Activated T-cell treated with anti-CD3 and anti-CD28 coated beads, Interleukin-2, amount 50 U/mL, for 72 hours (primary cell): ENCODE measurements at regions not wholly inside any gene's neighbourhood (a gene's known extent, or its start where the extent isn't known, plus 50 kb on each side); places are given as distances from the start of the nearest gene placed in this dataset.

Experiments
- ATAC-seq, 2 donors: fragments of 150-1000 bp; cut with Tn5 transposase; replicated peaks in 1 of 2; 2 replicates each; pipeline ENCODE4 v1.10.0; 2021; ENCODE audit warnings: moderate library complexity in 2 of 2, mild to moderate bottlenecking in 1 of 2
- DNase-seq, 2 donors: peaks; one replicate each; pipeline ENCODE4 v3.0.0; 2021 to 2022; ENCODE audit warnings: mixed read lengths in 1 of 2
- H3K27ac Mint-ChIP-seq: one replicate; pipeline ENCODE4 v1.8.0; 2022; ENCODE audit warnings: mild to moderate bottlenecking, moderate library complexity, mixed read lengths
- H3K27me3 Mint-ChIP-seq: one replicate; pipeline ENCODE4 v1.8.0; 2022; ENCODE audit warnings: low read depth, mixed read lengths
- H3K36me3 Mint-ChIP-seq, 2 donors: one replicate each; pipeline ENCODE4 v1.8.0; 2022; ENCODE audit warnings: mixed read lengths in 2 of 2, mild to moderate bottlenecking in 1 of 2; ENCODE audit not compliant: insufficient read depth in 2 of 2
- H3K4me1 Mint-ChIP-seq: one replicate; pipeline ENCODE4 v1.8.0; 2022; ENCODE audit warnings: low read depth, mixed read lengths
- H3K4me3 Mint-ChIP-seq, 2 donors: one replicate each; pipeline ENCODE4 v1.8.0; 2022; ENCODE audit warnings: mild to moderate bottlenecking in 2 of 2, mixed read lengths in 2 of 2, moderate library complexity in 2 of 2
- H3K9me3 Mint-ChIP-seq, 2 donors: one replicate each; pipeline ENCODE4 v1.8.0; 2022; ENCODE audit warnings: mixed read lengths in 2 of 2

- H3K27me3 Mint-ChIP-seq: no peaks in the 10 kb centered on the region
- H3K4me3 Mint-ChIP-seq: no peak overlapping the region
- ATAC-seq: no peak
- no peak for DNase-seq
- H3K36me3 Mint-ChIP-seq: no peaks in the 10 kb centered on the region
- no peak overlapping the region for H3K27ac Mint-ChIP-seq
- H3K9me3 Mint-ChIP-seq: peaks cover 0 to 2% of the 10 kb centered on the region in 2 donors
- H3K4me1 Mint-ChIP-seq: no peaks in the 10 kb centered on the region
Measured at GRCh38 chr12:87246726-87247125, 782.5 kb downstream of the C12orf50 start.

GRCh38 chr12:87238466-87238865 is 790.7 kb downstream of the C12orf50 start:
- ATAC-seq (no peak), DNase-seq (no peak)
- Mint-ChIP-seq H3K36me3 (no peaks in the 10 kb centered on the region), H3K4me1 (no peaks in the 10 kb centered on the region), H3K9me3 (peaks cover 6 to 8% of the 10 kb centered on the region in 2 donors), H3K4me3 (no peak overlapping the region), H3K27ac (no peak overlapping the region), H3K27me3 (no peaks in the 10 kb centered on the region)

GRCh38 chr12:87234898-87235297 is 794.3 kb downstream of the C12orf50 start:
- no peaks in the 10 kb centered on the region for H3K4me1 Mint-ChIP-seq
- H3K27ac Mint-ChIP-seq: no peak overlapping the region
- no peak overlapping the region for H3K4me3 Mint-ChIP-seq
- peaks cover 3 to 6% of the 10 kb centered on the region in 2 donors for H3K9me3 Mint-ChIP-seq
- DNase-seq (no peak), ATAC-seq (no peak)
- H3K27me3 Mint-ChIP-seq: no peaks in the 10 kb centered on the region
- H3K36me3 Mint-ChIP-seq: no peaks in the 10 kb centered on the region

- H3K27ac Mint-ChIP-seq: no peak overlapping the region
- H3K4me1 Mint-ChIP-seq: no peaks in the 10 kb centered on the region
- DNase-seq (no peak), ATAC-seq (no peak)
- H3K27me3 Mint-ChIP-seq: no peaks in the 10 kb centered on the region
- H3K4me3 Mint-ChIP-seq: no peak overlapping the region
- no peaks in the 10 kb centered on the region for H3K36me3 Mint-ChIP-seq
- H3K9me3 Mint-ChIP-seq: peaks cover 0 to 4% of the 10 kb centered on the region in 2 donors
Measured at GRCh38 chr12:87233671-87234070, 795.5 kb downstream of the C12orf50 start.

- H3K9me3 Mint-ChIP-seq: peaks cover 0 to 3% of the 10 kb centered on the region in 2 donors
Measured at GRCh38 chr12:87231818-87232217, 797.4 kb downstream of the C12orf50 start.

GRCh38 chr12:87230441-87230840 is 798.8 kb downstream of the C12orf50 start:
- no peak for DNase-seq
- Mint-ChIP-seq H3K4me3 (no peak overlapping the region), H3K27me3 (no peaks in the 10 kb centered on the region), H3K9me3 (peaks cover 0 to 1% of the 10 kb centered on the region in 2 donors), H3K27ac (no peak overlapping the region), H3K4me1 (no peaks in the 10 kb centered on the region), H3K36me3 (no peaks in the 10 kb centered on the region)
- ATAC-seq: no peak

More at GRCh38 chr12:87231818-87232217, 797.4 kb downstream of the C12orf50 start:
- Mint-ChIP-seq H3K27ac (no peak overlapping the region), H3K4me3 (no peak overlapping the region), H3K27me3 (no peaks in the 10 kb centered on the region), H3K4me1 (no peaks in the 10 kb centered on the region), H3K36me3 (no peaks in the 10 kb centered on the region)
- no peak for DNase-seq
- ATAC-seq: no peak

- Mint-ChIP-seq H3K4me1 (no peaks in the 10 kb centered on the region), H3K4me3 (no peak overlapping the region), H3K27me3 (no peaks in the 10 kb centered on the region), H3K36me3 (no peaks in the 10 kb centered on the region), H3K27ac (no peak overlapping the region), H3K9me3 (peaks cover 1 to 2% of the 10 kb centered on the region in 2 donors)
- ATAC-seq (no peak), DNase-seq (no peak)
Measured at GRCh38 chr12:87227162-87227561, 802.0 kb downstream of the C12orf50 start.

GRCh38 chr12:87217491-87217890 is 811.7 kb downstream of the C12orf50 start:
- H3K4me1 Mint-ChIP-seq: no peaks in the 10 kb centered on the region
- H3K27me3 Mint-ChIP-seq: no peaks in the 10 kb centered on the region
- H3K9me3 Mint-ChIP-seq: peaks cover 0 to 12% of the 10 kb centered on the region in 2 donors
- DNase-seq (no peak), ATAC-seq (no peak)
- H3K27ac Mint-ChIP-seq: no peak overlapping the region
- no peaks in the 10 kb centered on the region for H3K36me3 Mint-ChIP-seq
- no peak overlapping the region for H3K4me3 Mint-ChIP-seq

GRCh38 chr12:87216436-87216835 is 812.8 kb downstream of the C12orf50 start:
- ATAC-seq (no peak), DNase-seq (no peak)
- no peaks in the 10 kb centered on the region for H3K4me1 Mint-ChIP-seq
- H3K27ac Mint-ChIP-seq: no peak overlapping the region
- peaks cover 0 to 10% of the 10 kb centered on the region in 2 donors for H3K9me3 Mint-ChIP-seq
- no peaks in the 10 kb centered on the region for H3K27me3 Mint-ChIP-seq
- H3K4me3 Mint-ChIP-seq: no peak overlapping the region
- no peaks in the 10 kb centered on the region for H3K36me3 Mint-ChIP-seq

GRCh38 chr12:87202189-87202588 is 827.0 kb downstream of the C12orf50 start:
- peaks cover 13 to 18% of the 10 kb centered on the region in 2 donors for H3K9me3 Mint-ChIP-seq
- peaks cover 0 to 1% of the 10 kb centered on the region in 2 donors for H3K36me3 Mint-ChIP-seq
- no peak overlapping the region for H3K27ac Mint-ChIP-seq
- no peaks in the 10 kb centered on the region for H3K4me1 Mint-ChIP-seq
- DNase-seq: no peak
- no peak overlapping the region for H3K4me3 Mint-ChIP-seq
- ATAC-seq: no peak
- no peaks in the 10 kb centered on the region for H3K27me3 Mint-ChIP-seq

- H3K4me3 Mint-ChIP-seq: no peak overlapping the region
- ATAC-seq (no peak), DNase-seq (no peak)
- H3K36me3 Mint-ChIP-seq: no peaks in the 10 kb centered on the region
- H3K9me3 Mint-ChIP-seq: peaks cover 12 to 13% of the 10 kb centered on the region in 2 donors
- no peaks in the 10 kb centered on the region for H3K4me1 Mint-ChIP-seq
- H3K27ac Mint-ChIP-seq: no peak overlapping the region
- H3K27me3 Mint-ChIP-seq: no peaks in the 10 kb centered on the region
Measured at GRCh38 chr12:87201598-87201997, 827.6 kb downstream of the C12orf50 start.

GRCh38 chr12:87200289-87200979 is 828.8 kb downstream of the C12orf50 start:
- Mint-ChIP-seq H3K36me3 (no peaks in the 10 kb centered on the region), H3K4me3 (no peak overlapping the region), H3K4me1 (no peaks in the 10 kb centered on the region), H3K27me3 (no peaks in the 10 kb centered on the region), H3K27ac (no peak overlapping the region), H3K9me3 (peaks cover 10 to 12% of the 10 kb centered on the region in 2 donors)
- no peak for DNase-seq
- ATAC-seq: no peak

- no peak overlapping the region for H3K27ac Mint-ChIP-seq
- H3K27me3 Mint-ChIP-seq: no peaks in the 10 kb centered on the region
- peaks cover 7 to 8% of the 10 kb centered on the region in 2 donors for H3K9me3 Mint-ChIP-seq
- no peaks in the 10 kb centered on the region for H3K4me1 Mint-ChIP-seq
- H3K36me3 Mint-ChIP-seq: no peaks in the 10 kb centered on the region
- H3K4me3 Mint-ChIP-seq: no peak overlapping the region
- no peak for ATAC-seq
- no peak for DNase-seq
Measured at GRCh38 chr12:87198181-87198580, 831.0 kb downstream of the C12orf50 start.

GRCh38 chr12:87196321-87196720 is 832.9 kb downstream of the C12orf50 start:
- ATAC-seq (no peak), DNase-seq (no peak)
- Mint-ChIP-seq H3K36me3 (no peaks in the 10 kb centered on the region), H3K27ac (no peak overlapping the region), H3K4me1 (no peaks in the 10 kb centered on the region), H3K9me3 (peaks cover 6% of the 10 kb centered on the region in 2 donors), H3K27me3 (no peaks in the 10 kb centered on the region), H3K4me3 (no peak overlapping the region)
